ENCODE measurements at regions not wholly inside any gene's neighbourhood (a gene's known extent, or its start where the extent isn't known, plus 50 kb on each side); places are given as distances from the start of the nearest gene placed in this dataset.

GRCh38 chr7:86931439-86931838, 128.0 kb downstream of the ELAPOR2 start:
- H3K36me3 ChIP-seq (ENCODE audit: insufficient read depth, low read length): no peaks in the 10 kb centered on the region
- no peaks in the 10 kb centered on the region for H3K9me3 ChIP-seq (ENCODE audit: insufficient read depth, low read depth, low read length)
- no peak for TF ChIP-seq EZH2phosphoT487 (IDR thresholded peaks at IDR 0.05; ENCODE audit: borderline replicate concordance)
- TF ChIP-seq CTCF (conservative IDR thresholded peaks at IDR 0.05; ENCODE audit: low read length): no peak
- no peaks in the 10 kb centered on the region for H3K4me1 ChIP-seq (ENCODE audit: insufficient read depth, low read length, poor library complexity, severe bottlenecking)
- H4K20me1 ChIP-seq (ENCODE audit: insufficient read depth, low read length, poor library complexity, severe bottlenecking): no peaks in the 10 kb centered on the region
- H3K9me2 ChIP-seq (replicated peaks; ENCODE audit: low read depth, low read length): no peaks in the 10 kb centered on the region
- no peak overlapping the region for H2AFZ ChIP-seq (ENCODE audit: low read length)
- H3K27me3 ChIP-seq (ENCODE audit: insufficient read depth, low read length, poor library complexity, severe bottlenecking): no peaks in the 10 kb centered on the region
- no peak overlapping the region for H3K4me2 ChIP-seq (ENCODE audit: low read depth, low read length, poor library complexity, severe bottlenecking)
- H3F3A ChIP-seq (ENCODE audit: low read depth): no peaks in the 10 kb centered on the region
- no peak overlapping the region for H3K9ac ChIP-seq (ENCODE audit: low read depth, low read length, poor library complexity, severe bottlenecking)
- H3K79me2 ChIP-seq (ENCODE audit: insufficient read depth, low read length): no peaks in the 10 kb centered on the region
- no peak overlapping the region for H3K4me3 ChIP-seq (ENCODE audit: low read length, poor library complexity, severe bottlenecking)

- H3K36me3 ChIP-seq (ENCODE audit: insufficient read depth, low read length): no peaks in the 10 kb centered on the region
- H3K9me3 ChIP-seq (ENCODE audit: insufficient read depth, low read depth, low read length): no peaks in the 10 kb centered on the region
- H3K4me1 ChIP-seq (ENCODE audit: insufficient read depth, low read length, poor library complexity, severe bottlenecking): no peaks in the 10 kb centered on the region
- H4K20me1 ChIP-seq (ENCODE audit: insufficient read depth, low read length, poor library complexity, severe bottlenecking): no peaks in the 10 kb centered on the region
- no peak overlapping the region for H3K4me2 ChIP-seq (ENCODE audit: low read depth, low read length, poor library complexity, severe bottlenecking)
- TF ChIP-seq CTCF (conservative IDR thresholded peaks at IDR 0.05; ENCODE audit: low read length) (no peak), EZH2phosphoT487 (IDR thresholded peaks at IDR 0.05; ENCODE audit: borderline replicate concordance) (no peak)
- no peaks in the 10 kb centered on the region for H3F3A ChIP-seq (ENCODE audit: low read depth)
- H2AFZ ChIP-seq (ENCODE audit: low read length): no peak overlapping the region
- H3K27me3 ChIP-seq (ENCODE audit: insufficient read depth, low read length, poor library complexity, severe bottlenecking): no peaks in the 10 kb centered on the region
- no peaks in the 10 kb centered on the region for H3K79me2 ChIP-seq (ENCODE audit: insufficient read depth, low read length)
- no peak overlapping the region for H3K4me3 ChIP-seq (ENCODE audit: low read length, poor library complexity, severe bottlenecking)
- no peak overlapping the region for H3K9ac ChIP-seq (ENCODE audit: low read depth, low read length, poor library complexity, severe bottlenecking)
- no peaks in the 10 kb centered on the region for H3K9me2 ChIP-seq (replicated peaks; ENCODE audit: low read depth, low read length)
These were observed 128.7 kb downstream of the ELAPOR2 start for GRCh38 chr7:86930554-86931307.

- no peaks in the 10 kb centered on the region for H3K4me1 ChIP-seq (ENCODE audit: insufficient read depth, low read length, poor library complexity, severe bottlenecking)
- no peak overlapping the region for H3K4me3 ChIP-seq (ENCODE audit: low read length, poor library complexity, severe bottlenecking)
- H3K36me3 ChIP-seq (ENCODE audit: insufficient read depth, low read length): no peaks in the 10 kb centered on the region
- H3K79me2 ChIP-seq (ENCODE audit: insufficient read depth, low read length): no peaks in the 10 kb centered on the region
- no peak overlapping the region for H2AFZ ChIP-seq (ENCODE audit: low read length)
- H3F3A ChIP-seq (ENCODE audit: low read depth): no peaks in the 10 kb centered on the region
- no peaks in the 10 kb centered on the region for H4K20me1 ChIP-seq (ENCODE audit: insufficient read depth, low read length, poor library complexity, severe bottlenecking)
- no peak overlapping the region for H3K9ac ChIP-seq (ENCODE audit: low read depth, low read length, poor library complexity, severe bottlenecking)
- TF ChIP-seq EZH2phosphoT487 (IDR thresholded peaks at IDR 0.05; ENCODE audit: borderline replicate concordance): no peak
- no peak for TF ChIP-seq CTCF (conservative IDR thresholded peaks at IDR 0.05; ENCODE audit: low read length)
- no peaks in the 10 kb centered on the region for H3K9me3 ChIP-seq (ENCODE audit: insufficient read depth, low read depth, low read length)
- H3K9me2 ChIP-seq (replicated peaks; ENCODE audit: low read depth, low read length): no peaks in the 10 kb centered on the region
- H3K4me2 ChIP-seq (ENCODE audit: low read depth, low read length, poor library complexity, severe bottlenecking): no peak overlapping the region
- H3K27me3 ChIP-seq (ENCODE audit: insufficient read depth, low read length, poor library complexity, severe bottlenecking): no peaks in the 10 kb centered on the region
These were observed 130.0 kb downstream of the ELAPOR2 start for GRCh38 chr7:86929293-86930109.
